Liver (tissue), 8 donors: ENCODE measurements at regions not wholly inside any gene's neighbourhood (a gene's known extent, or its start where the extent isn't known, plus 50 kb on each side); places are given as distances from the start of the nearest gene placed in this dataset.

ENCODE experiments used
- DNase-seq: peaks from one replicate; pipeline ENCODE4 v3.0.0-alpha.2; 2017; ENCODE audit warnings: low spot score
- H3K27ac ChIP-seq, 2 donors: one replicate each; pipeline ENCODE4 v1.7.0; 2013; ENCODE audit warnings: inconsistent platforms in 2 of 2, low read length in 2 of 2, control low read depth in 1 of 2, low read depth in 1 of 2, mild to moderate bottlenecking in 1 of 2
- H3K27me3 ChIP-seq, 4 donors: one replicate each; pipeline versions ENCODE4 v1.6.1 to v1.7.0; 2013; ENCODE audit warnings: low read length in 3 of 4, inconsistent platforms in 1 of 4, mild to moderate bottlenecking in 1 of 4, moderate library complexity in 1 of 4; ENCODE audit not compliant: control insufficient read depth in 4 of 4, insufficient read depth in 4 of 4
- H3K36me3 ChIP-seq, 4 donors: one replicate each; pipeline versions ENCODE4 v1.6.1 to v1.7.0; 2013; ENCODE audit warnings: low read length in 3 of 4, mild to moderate bottlenecking in 3 of 4, low read depth in 1 of 4, moderate library complexity in 1 of 4; ENCODE audit not compliant: control insufficient read depth in 4 of 4, insufficient read depth in 3 of 4
- H3K4me1 ChIP-seq, 4 donors: one replicate each; pipeline versions ENCODE4 v1.6.1 to v1.7.0; 2013; ENCODE audit warnings: low read length in 3 of 4, mild to moderate bottlenecking in 3 of 4, moderate library complexity in 1 of 4; ENCODE audit not compliant: control insufficient read depth in 4 of 4, insufficient read depth in 4 of 4
- H3K4me3 ChIP-seq, 3 donors: one replicate each; pipeline versions ENCODE4 v1.6.1 to v1.7.0; 2013; ENCODE audit warnings: low read length in 3 of 3, control low read depth in 1 of 3, low read depth in 1 of 3, mild to moderate bottlenecking in 1 of 3
- H3K9ac ChIP-seq, 2 donors: one replicate each; pipeline ENCODE4 v1.7.0; 2013; ENCODE audit warnings: low read length in 2 of 2, mild to moderate bottlenecking in 2 of 2, moderate library complexity in 2 of 2, control low read depth in 1 of 2, low read depth in 1 of 2
- H3K9me3 ChIP-seq, 4 donors: one replicate each; pipeline versions ENCODE4 v1.6.1 to v1.7.0; 2013; ENCODE audit warnings: low read length in 3 of 4; ENCODE audit not compliant: control insufficient read depth in 4 of 4
- CTCF ChIP-seq: fragments of 150-350 bp; IDR thresholded peaks from 2 replicates; pipeline ENCODE4 v1.5.1; 2017; ENCODE audit warnings: improper control_type of control experiment, low read depth, low read length; ENCODE audit not compliant: missing input control
- EGR1 ChIP-seq, 2 donors: IDR thresholded peaks; 2 replicates each; pipeline ENCODE4 v1.6.1; 2016 to 2018; ENCODE audit warnings: antibody characterized with exemption in 2 of 2, low read depth in 2 of 2
- FOXA1 ChIP-seq: IDR thresholded peaks from 2 replicates; pipeline ENCODE4 v1.6.1; 2016; ENCODE audit warnings: antibody characterized with exemption
- FOXA2 ChIP-seq: IDR thresholded peaks from 2 replicates; pipeline ENCODE4 v1.6.1; 2016; ENCODE audit warnings: antibody characterized with exemption
- GABPA ChIP-seq, 2 donors: IDR thresholded peaks in 1 of 2; conservative IDR thresholded peaks in 1 of 2; 2 replicates each; pipeline ENCODE4 v1.6.1; 2016; ENCODE audit warnings: antibody characterized with exemption in 2 of 2, mild to moderate bottlenecking in 1 of 2, moderate library complexity in 1 of 2
- HNF4A ChIP-seq, 2 donors: conservative IDR thresholded peaks; 2 replicates each; pipeline ENCODE4 v1.6.1; 2016; ENCODE audit warnings: antibody characterized with exemption in 2 of 2, mild to moderate bottlenecking in 2 of 2
- HNF4G ChIP-seq: IDR thresholded peaks from 2 replicates; pipeline ENCODE4 v1.6.1; 2016; ENCODE audit warnings: antibody characterized with exemption
- JUND ChIP-seq, 2 donors: IDR thresholded peaks; 2 replicates each; pipeline ENCODE4 v1.6.1; 2016; ENCODE audit warnings: antibody characterized with exemption in 2 of 2
- NR2F2 ChIP-seq: IDR thresholded peaks from 2 replicates; pipeline ENCODE4 v1.6.1; 2016; ENCODE audit warnings: antibody characterized with exemption
- RAD21 ChIP-seq, 2 donors: IDR thresholded peaks; 2 replicates each; pipeline ENCODE4 v1.6.1; 2016; ENCODE audit warnings: antibody characterized with exemption in 2 of 2, mild to moderate bottlenecking in 2 of 2
- RXRA ChIP-seq, 2 donors: IDR thresholded peaks; 2 replicates each; pipeline ENCODE4 v1.6.1; 2017 to 2018; ENCODE audit warnings: antibody characterized with exemption in 2 of 2, mild to moderate bottlenecking in 1 of 2
- SP1 ChIP-seq: IDR thresholded peaks from 2 replicates; pipeline ENCODE4 v1.6.1; 2018; ENCODE audit warnings: antibody characterized with exemption, mild to moderate bottlenecking
- TAF1 ChIP-seq: conservative IDR thresholded peaks from 2 replicates; pipeline ENCODE4 v1.6.1; 2016; ENCODE audit warnings: antibody characterized with exemption, mild to moderate bottlenecking
- YY1 ChIP-seq: IDR thresholded peaks from 2 replicates; pipeline ENCODE4 v1.6.1; 2016; ENCODE audit warnings: antibody characterized with exemption, mild to moderate bottlenecking
- WGBS: extraction: QIAGEN DNeasy Blood & Tissue Kit; methylation state at CpG from one replicate; pipeline ENCODE4 v1.1.7; 2013; 5-methylcytosine and 5-hydroxymethylcytosine counted together
- TF ChIP-seq, protein P1 (sequence below): IDR thresholded peaks from 2 replicates; pipeline ENCODE4 v1.6.1; 2016; ENCODE audit warnings: antibody characterized with exemption
- TF ChIP-seq, protein P2 (sequence below): IDR thresholded peaks from 2 replicates; pipeline ENCODE4 v1.6.1; 2016; ENCODE audit warnings: antibody characterized with exemption, mild to moderate bottlenecking
- TF ChIP-seq, protein P3 (sequence below): IDR thresholded peaks from 2 replicates; pipeline ENCODE4 v1.6.1; 2016; ENCODE audit warnings: antibody characterized with exemption
- donor health status: healthy.
- donor health status: healthy.
- donor health status: healthy.
- donor health status: healthy.
- donor health status: healthy.

- TF ChIP-seq, protein P1, sequence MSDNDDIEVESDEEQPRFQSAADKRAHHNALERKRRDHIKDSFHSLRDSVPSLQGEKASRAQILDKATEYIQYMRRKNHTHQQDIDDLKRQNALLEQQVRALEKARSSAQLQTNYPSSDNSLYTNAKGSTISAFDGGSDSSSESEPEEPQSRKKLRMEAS = no peak
- no peak for TF ChIP-seq HNF4G
- TF ChIP-seq SP1 = no peak
- no peak for TF ChIP-seq RXRA (IDR thresholded peaks at IDR 0.05)
- TF ChIP-seq YY1 = no peak
Measured at GRCh38 chr17:53525590-53525989, 297.1 kb upstream of the KIF2B start (continued).

GRCh38 chr17:53516636-53517035 lies 306.1 kb upstream of the KIF2B start:
- no peaks in the 10 kb centered on the region for H3K27me3 ChIP-seq
- H3K9me3 ChIP-seq = no peaks in the 10 kb centered on the region
- H3K9ac ChIP-seq = no peak overlapping the region
- TF ChIP-seq, protein P1 = no peak
- TF ChIP-seq CTCF (peak; percentile 28), RAD21 (IDR thresholded peaks at IDR 0.05) (peak; percentile 62 to 69)
- no peak overlapping the region for H3K4me3 ChIP-seq
- H3K4me1 ChIP-seq = no peaks in the 10 kb centered on the region
- no peaks in the 10 kb centered on the region for H3K36me3 ChIP-seq
- WGBS = 17% methylated on average over 3 of the region's 3 CpGs
- no peak overlapping the region for H3K27ac ChIP-seq
- DNase-seq = no peak

DNA sequence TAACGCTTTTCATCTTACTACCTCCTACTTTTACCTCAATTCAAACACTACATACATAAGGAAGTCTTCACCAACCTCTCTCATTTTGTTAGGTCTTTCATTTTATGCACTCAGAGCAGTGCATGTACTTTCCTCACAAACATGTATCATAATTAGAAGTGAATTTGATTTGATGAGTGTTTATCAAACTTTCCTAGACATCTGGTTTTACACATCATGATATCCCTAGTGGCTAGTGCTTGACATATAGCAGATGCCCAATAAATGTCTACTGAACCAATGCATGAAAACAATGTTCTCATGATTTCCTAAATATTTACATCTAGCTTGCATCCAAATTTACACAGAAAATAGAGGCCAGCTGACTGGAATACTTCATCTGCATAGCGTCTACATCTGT lies 323.4 kb upstream of the KIF2B start:
- no peaks in the 10 kb centered on the region for H3K36me3 ChIP-seq
- peaks cover 0 to 2% (median 0%) of the 10 kb centered on the region in 4 donors for H3K9me3 ChIP-seq
- H3K27me3 ChIP-seq = peaks cover 0 to 2% (median 0%) of the 10 kb centered on the region in 4 donors
- no peak overlapping the region for H3K27ac ChIP-seq
- WGBS = 66% methylated on average over 2 of the region's 2 CpGs
- H3K4me1 ChIP-seq = no peaks in the 10 kb centered on the region
- no peak overlapping the region for H3K9ac ChIP-seq
- no peak overlapping the region for H3K4me3 ChIP-seq
- TF ChIP-seq NR2F2 (no peak), TAF1 (no peak), HNF4G (no peak), FOXA2 (no peak), SP1 (no peak), RAD21 (IDR thresholded peaks at IDR 0.05) (no peak), FOXA1 (no peak), JUND (IDR thresholded peaks at IDR 0.05) (no peak), HNF4A (conservative IDR thresholded peaks at IDR 0.05) (no peak), EGR1 (IDR thresholded peaks at IDR 0.05; ENCODE audit: low read depth in 2 of 2) (no peak), GABPA (IDR thresholded peaks at IDR 0.05 in 1 of 2, conservative IDR thresholded peaks at IDR 0.05 in 1 of 2) (no peak)
- TF ChIP-seq, protein P1 = no peak
- DNase-seq = no peak

GRCh38 chr17:53496356-53496755 lies 326.4 kb upstream of the KIF2B start:
- peaks cover 0 to 2% (median 0%) of the 10 kb centered on the region in 4 donors for H3K9me3 ChIP-seq
- WGBS = 84% methylated on average over 1 of the region's 1 CpG
- peaks cover 0 to 4% (median 0%) of the 10 kb centered on the region in 4 donors for H3K27me3 ChIP-seq
- H3K36me3 ChIP-seq = no peaks in the 10 kb centered on the region
- no peak overlapping the region for H3K9ac ChIP-seq
- H3K4me3 ChIP-seq = no peak overlapping the region
- DNase-seq = no peak
- no peaks in the 10 kb centered on the region for H3K4me1 ChIP-seq
- no peak overlapping the region for H3K27ac ChIP-seq
- no peak for TF ChIP-seq HNF4A (conservative IDR thresholded peaks at IDR 0.05)
- TF ChIP-seq, protein P2, sequence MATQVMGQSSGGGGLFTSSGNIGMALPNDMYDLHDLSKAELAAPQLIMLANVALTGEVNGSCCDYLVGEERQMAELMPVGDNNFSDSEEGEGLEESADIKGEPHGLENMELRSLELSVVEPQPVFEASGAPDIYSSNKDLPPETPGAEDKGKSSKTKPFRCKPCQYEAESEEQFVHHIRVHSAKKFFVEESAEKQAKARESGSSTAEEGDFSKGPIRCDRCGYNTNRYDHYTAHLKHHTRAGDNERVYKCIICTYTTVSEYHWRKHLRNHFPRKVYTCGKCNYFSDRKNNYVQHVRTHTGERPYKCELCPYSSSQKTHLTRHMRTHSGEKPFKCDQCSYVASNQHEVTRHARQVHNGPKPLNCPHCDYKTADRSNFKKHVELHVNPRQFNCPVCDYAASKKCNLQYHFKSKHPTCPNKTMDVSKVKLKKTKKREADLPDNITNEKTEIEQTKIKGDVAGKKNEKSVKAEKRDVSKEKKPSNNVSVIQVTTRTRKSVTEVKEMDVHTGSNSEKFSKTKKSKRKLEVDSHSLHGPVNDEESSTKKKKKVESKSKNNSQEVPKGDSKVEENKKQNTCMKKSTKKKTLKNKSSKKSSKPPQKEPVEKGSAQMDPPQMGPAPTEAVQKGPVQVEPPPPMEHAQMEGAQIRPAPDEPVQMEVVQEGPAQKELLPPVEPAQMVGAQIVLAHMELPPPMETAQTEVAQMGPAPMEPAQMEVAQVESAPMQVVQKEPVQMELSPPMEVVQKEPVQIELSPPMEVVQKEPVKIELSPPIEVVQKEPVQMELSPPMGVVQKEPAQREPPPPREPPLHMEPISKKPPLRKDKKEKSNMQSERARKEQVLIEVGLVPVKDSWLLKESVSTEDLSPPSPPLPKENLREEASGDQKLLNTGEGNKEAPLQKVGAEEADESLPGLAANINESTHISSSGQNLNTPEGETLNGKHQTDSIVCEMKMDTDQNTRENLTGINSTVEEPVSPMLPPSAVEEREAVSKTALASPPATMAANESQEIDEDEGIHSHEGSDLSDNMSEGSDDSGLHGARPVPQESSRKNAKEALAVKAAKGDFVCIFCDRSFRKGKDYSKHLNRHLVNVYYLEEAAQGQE = no peak
- TF ChIP-seq, protein P3, sequence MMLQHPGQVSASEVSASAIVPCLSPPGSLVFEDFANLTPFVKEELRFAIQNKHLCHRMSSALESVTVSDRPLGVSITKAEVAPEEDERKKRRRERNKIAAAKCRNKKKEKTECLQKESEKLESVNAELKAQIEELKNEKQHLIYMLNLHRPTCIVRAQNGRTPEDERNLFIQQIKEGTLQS = no peak
- no peak for TF ChIP-seq CTCF
- no peak for TF ChIP-seq TAF1
- TF ChIP-seq HNF4G = no peak
- TF ChIP-seq FOXA1 = no peak
- TF ChIP-seq NR2F2 = no peak
- TF ChIP-seq FOXA2 = no peak
- TF ChIP-seq, protein P1 = no peak
- TF ChIP-seq RXRA (IDR thresholded peaks at IDR 0.05) = no peak
